ENCODE measurements at regions not wholly inside any gene's neighbourhood (a gene's known extent, or its start where the extent isn't known, plus 50 kb on each side); places are given as distances from the start of the nearest gene placed in this dataset.

DNA sequence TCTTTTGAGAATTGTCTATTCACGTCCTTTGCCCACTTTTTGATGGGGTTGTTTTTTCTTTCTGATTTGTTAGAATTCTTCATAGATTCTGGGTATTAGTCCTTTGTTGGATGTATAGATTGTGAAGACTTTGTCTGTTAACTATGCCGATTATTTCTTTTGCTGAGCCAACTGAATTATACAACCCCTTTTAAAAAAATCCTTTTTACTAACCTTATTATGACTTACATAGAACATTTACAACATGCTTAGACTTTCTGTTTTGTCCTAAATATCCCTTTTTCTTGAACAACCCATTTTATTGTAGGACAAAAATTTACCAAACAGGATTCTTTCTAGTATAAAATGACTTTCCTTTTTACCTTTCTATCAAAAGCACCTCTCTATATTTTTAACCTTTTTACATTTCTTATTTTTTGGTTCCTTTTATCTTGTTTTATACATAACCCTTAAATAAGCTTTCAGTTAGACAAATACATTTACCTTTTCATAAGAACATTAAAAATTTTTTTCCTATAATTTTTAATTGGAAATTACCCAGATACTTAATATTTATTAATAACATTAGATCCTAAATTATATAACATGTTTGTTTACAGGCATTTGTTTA, 70.4 kb upstream of the TTLL7 start:
- no peak overlapping the region for H3K4me3 ChIP-seq (replicated peaks; ENCODE audit: low read depth, low read length)
- no peaks in the 10 kb centered on the region for H3K36me3 ChIP-seq (ENCODE audit: control insufficient read depth, insufficient read depth, low read length)
- TF ChIP-seq, protein P1, sequence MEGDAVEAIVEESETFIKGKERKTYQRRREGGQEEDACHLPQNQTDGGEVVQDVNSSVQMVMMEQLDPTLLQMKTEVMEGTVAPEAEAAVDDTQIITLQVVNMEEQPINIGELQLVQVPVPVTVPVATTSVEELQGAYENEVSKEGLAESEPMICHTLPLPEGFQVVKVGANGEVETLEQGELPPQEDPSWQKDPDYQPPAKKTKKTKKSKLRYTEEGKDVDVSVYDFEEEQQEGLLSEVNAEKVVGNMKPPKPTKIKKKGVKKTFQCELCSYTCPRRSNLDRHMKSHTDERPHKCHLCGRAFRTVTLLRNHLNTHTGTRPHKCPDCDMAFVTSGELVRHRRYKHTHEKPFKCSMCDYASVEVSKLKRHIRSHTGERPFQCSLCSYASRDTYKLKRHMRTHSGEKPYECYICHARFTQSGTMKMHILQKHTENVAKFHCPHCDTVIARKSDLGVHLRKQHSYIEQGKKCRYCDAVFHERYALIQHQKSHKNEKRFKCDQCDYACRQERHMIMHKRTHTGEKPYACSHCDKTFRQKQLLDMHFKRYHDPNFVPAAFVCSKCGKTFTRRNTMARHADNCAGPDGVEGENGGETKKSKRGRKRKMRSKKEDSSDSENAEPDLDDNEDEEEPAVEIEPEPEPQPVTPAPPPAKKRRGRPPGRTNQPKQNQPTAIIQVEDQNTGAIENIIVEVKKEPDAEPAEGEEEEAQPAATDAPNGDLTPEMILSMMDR (IDR thresholded peaks at IDR 0.05; ENCODE audit: insufficient read depth, low read length, poor library complexity, severe bottlenecking): no peak
- DNase-seq (ENCODE audit: extremely low read depth, insufficient read length): no peak
- H3K27me3 ChIP-seq (replicated peaks; ENCODE audit: control insufficient read depth, insufficient read depth, low read length): no peaks in the 10 kb centered on the region

DNA sequence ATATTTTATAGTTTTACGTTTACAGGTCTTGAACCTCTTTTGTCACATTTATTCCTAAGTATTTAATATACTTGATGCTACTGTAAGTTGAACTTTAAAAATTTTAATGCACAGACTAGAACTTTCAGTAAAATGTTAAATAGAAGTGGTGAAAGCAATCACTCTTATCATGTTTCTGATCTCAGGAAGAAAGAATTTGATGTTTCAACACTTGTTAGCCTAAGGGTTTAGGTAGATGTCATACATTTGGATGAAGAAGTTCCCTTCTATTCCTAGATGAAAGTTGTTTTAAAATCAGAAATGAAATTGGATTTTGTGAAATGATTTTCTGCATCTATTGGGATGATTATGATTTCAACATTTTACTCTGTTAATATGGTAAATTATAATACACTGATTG, 63.6 kb upstream of the TTLL7 start:
- TF ChIP-seq, protein P1 (IDR thresholded peaks at IDR 0.05; ENCODE audit: insufficient read depth, low read length, poor library complexity, severe bottlenecking): no peak
- DNase-seq (ENCODE audit: extremely low read depth, insufficient read length): no peak
- H3K36me3 ChIP-seq (ENCODE audit: control insufficient read depth, insufficient read depth, low read length): no peaks in the 10 kb centered on the region
- no peak overlapping the region for H3K4me3 ChIP-seq (replicated peaks; ENCODE audit: low read depth, low read length)
- no peaks in the 10 kb centered on the region for H3K27me3 ChIP-seq (replicated peaks; ENCODE audit: control insufficient read depth, insufficient read depth, low read length)

DNA sequence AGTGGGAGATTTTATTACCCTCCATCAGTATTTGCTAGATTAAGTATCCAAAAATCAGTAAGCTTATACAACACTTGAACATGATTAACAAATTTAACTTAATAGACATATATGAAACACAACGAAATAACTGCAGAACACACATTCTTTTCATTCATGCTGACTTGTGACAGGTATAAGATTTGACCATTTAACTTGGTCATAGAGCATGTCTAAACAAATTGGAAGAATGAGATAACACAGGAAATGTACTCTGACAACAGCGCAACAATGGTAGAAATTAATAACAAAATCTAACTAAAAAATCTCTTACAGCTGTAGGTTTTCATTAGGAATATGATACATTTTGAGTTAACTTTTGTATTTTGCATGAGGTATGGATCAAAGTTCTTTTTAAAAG, 62.4 kb upstream of the TTLL7 start:
- TF ChIP-seq, protein P1 (IDR thresholded peaks at IDR 0.05; ENCODE audit: insufficient read depth, low read length, poor library complexity, severe bottlenecking): no peak
- Histone ChIP-seq H3K27me3 (replicated peaks; ENCODE audit: control insufficient read depth, insufficient read depth, low read length) (no peaks in the 10 kb centered on the region), H3K4me3 (replicated peaks; ENCODE audit: low read depth, low read length) (no peak overlapping the region), H3K36me3 (ENCODE audit: control insufficient read depth, insufficient read depth, low read length) (no peaks in the 10 kb centered on the region)
- no peak for DNase-seq (ENCODE audit: extremely low read depth, insufficient read length)

GRCh38 chr1:84060781-84061180, 61.8 kb upstream of the TTLL7 start:
- Histone ChIP-seq H3K4me3 (replicated peaks; ENCODE audit: low read depth, low read length) (no peak overlapping the region), H3K27me3 (replicated peaks; ENCODE audit: control insufficient read depth, insufficient read depth, low read length) (no peaks in the 10 kb centered on the region), H3K36me3 (ENCODE audit: control insufficient read depth, insufficient read depth, low read length) (no peaks in the 10 kb centered on the region)
- TF ChIP-seq, protein P1 (IDR thresholded peaks at IDR 0.05; ENCODE audit: insufficient read depth, low read length, poor library complexity, severe bottlenecking): no peak
- no peak for DNase-seq (ENCODE audit: extremely low read depth, insufficient read length)

GRCh38 chr1:84048820-84049219, 49.9 kb upstream of the TTLL7 start:
- Histone ChIP-seq H3K36me3 (ENCODE audit: control insufficient read depth, insufficient read depth, low read length) (no peaks in the 10 kb centered on the region), H3K4me3 (replicated peaks; ENCODE audit: low read depth, low read length) (no peak overlapping the region), H3K27me3 (replicated peaks; ENCODE audit: control insufficient read depth, insufficient read depth, low read length) (no peaks in the 10 kb centered on the region)
- TF ChIP-seq, protein P1 (IDR thresholded peaks at IDR 0.05; ENCODE audit: insufficient read depth, low read length, poor library complexity, severe bottlenecking): no peak
- no peak for DNase-seq (ENCODE audit: extremely low read depth, insufficient read length)
